GM19328 (cell line): ENCODE measurements at regions not wholly inside any gene's neighbourhood (a gene's known extent, or its start where the extent isn't known, plus 50 kb on each side); places are given as distances from the start of the nearest gene placed in this dataset.

Experiments used
- ATAC-seq: cut with Tn5 transposase; IDR thresholded peaks from one replicate; pipeline ENCODE4 v1.9.1; 2021; ENCODE audit warnings: mild to moderate bottlenecking, moderate library complexity; ENCODE audit not compliant: unreplicated experiment

DNA sequence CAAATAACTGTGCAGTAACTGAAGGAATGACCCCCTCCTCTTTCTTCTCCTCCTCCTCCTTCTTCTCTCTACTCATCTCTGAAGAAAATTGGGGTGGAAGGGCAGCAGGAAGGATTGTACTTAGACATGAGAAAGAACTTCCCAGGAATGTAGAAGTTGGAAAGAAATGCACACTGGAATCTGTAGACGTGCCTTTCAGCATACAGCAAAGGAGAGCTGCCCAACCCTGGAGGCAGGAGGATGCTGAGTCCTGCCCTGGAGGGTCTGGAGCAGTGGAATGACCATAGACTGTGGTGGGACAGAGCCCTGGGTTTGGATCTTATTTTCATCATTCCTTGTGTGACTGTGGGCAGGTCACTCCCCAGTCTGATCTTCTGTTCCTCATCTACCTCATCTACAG lies 80.1 kb downstream of the PJA1 start:
- ATAC-seq = no peak

DNA sequence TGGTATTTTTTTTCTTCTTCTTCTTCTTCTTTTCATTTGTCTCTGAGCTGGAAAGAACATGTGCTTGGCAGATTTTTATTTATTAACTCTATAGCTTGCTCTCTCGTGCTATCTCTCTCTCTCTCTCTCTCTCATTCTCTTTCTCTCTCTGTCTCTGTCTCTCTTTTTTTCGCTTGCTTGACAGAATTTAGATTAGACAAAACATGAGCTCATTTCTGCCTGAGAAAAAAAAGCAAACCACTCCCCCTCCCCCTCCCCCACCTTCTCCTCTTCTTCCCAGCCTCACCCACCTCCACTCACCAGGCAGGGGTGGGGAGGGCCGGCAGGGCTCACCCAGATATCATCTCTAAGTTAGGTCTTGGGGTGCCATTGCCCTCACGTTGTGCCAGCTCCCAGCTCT lies 81.5 kb downstream of the PJA1 start:
- ATAC-seq = no peak

DNA sequence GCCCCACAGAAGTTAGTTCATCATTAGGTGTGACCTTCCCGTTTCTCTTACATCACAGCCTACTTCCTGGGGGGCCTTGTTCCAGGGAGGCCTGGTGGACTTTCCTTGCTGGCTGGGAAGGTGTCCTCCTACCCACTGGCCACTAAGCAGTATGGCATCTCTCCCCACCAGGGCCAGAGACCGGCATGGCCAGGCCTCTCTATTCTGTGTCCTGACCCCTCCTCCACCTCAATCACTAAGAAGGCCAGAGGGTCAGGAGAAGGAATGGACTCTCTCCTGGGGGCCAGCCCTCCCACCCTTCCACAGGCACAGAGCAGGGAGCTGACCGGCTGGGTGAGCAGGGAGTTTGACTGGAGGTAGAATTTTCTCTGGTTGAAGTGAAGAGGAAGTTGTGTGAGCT lies 81.9 kb downstream of the PJA1 start:
- no peak for ATAC-seq

DNA sequence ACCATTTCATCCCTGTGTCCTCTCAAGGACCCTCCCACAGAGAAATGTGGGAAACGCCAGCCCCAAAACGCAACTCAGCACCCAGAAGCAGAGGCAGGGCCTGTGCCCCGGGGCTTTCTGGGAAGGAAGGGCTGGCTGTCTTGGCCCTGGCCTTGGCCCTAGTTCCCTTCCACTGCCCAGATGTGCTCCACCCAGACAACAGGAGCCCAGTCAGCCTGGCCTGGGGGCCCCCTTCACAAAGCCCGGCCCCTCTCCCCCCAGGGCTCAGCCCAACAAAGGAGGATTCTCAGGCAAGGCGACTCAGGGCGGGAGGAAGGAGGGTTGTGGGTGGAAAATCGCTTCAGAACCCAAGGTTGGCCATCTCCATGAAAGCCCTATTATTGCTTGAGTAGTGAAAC lies 82.5 kb downstream of the PJA1 start:
- ATAC-seq = no peak

DNA sequence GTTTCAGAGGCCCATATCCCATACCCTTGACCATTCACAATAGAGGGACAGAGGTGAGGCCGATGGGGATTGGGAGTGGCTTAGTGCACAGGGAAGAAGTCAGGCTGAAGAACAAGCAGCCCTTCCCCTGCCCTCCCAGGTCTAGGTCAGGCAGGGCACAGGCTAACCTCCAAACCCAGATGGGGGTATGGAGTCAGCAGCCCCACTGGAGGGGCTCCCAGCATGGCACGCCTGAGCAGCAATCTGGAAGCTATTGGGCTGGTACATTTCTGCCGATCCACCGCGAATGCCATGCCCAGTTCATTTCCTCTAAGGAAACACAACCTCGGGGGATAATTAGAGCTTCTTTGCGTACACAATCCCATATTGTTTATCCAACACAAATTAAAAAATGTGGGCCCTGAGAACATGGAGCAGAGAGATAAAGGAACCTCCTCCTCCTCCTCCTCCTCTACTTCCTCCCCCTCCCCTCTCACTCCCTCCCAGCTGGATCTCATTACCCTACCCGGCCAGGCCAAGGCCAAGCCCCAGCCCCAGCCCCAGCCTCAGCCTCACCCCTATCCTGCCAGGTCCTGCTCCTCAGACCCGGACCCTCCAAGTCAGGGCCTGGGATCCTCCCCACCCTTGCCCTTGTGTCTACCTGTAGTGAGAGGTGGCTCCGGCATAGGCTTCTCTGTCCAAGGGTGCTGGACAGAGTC lies 83.0 kb downstream of the PJA1 start:
- ATAC-seq = no peak

DNA sequence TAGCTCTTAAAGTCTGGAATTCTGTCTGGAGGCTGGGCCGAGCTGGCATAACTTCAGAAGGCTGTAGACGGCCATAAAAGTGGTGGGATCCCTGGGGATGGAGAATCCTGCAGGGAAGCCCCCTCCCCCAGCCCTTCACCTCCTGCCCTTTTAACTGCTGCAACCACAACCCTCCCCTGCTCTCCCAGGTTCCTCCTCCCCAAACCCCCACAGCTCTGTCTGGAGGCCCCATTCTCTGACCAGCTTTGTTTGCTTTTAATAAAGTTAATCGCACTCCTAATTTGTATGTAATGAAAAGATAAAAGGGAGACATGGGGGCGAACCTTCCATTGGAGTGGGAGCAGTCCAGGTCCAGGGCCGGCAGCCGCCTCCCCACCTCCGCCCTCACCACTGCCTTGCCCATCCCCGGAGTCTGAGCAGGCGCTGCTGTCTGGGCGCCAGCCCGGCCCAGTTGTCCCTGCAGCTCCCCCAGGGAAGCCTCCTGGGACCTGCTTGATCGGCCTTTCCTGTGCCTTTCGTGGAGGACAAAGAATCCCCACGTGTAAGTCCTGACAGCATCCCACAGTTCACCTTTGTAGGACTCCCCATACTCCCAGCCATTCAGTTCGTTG lies 84.3 kb downstream of the PJA1 start:
- ATAC-seq = no peak

DNA sequence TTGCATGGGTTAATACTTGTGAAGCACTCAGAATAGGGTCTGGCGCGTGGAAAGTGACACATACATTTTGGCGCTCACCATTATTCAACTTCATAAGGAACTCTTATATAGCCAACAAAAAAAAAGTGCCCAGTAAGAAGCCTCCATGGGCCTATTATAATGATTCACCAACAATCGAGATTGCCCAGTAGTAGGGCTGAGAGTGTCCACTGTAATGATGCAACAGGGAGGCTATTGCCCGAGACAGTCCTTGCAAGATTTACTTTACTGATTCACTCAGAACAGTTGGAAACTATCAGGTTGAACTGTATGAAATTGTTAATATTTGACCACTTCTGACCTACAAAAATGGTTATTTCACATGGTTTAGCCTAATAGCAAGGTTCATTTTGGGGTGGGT lies 86.0 kb downstream of the PJA1 start:
- ATAC-seq = no peak

DNA sequence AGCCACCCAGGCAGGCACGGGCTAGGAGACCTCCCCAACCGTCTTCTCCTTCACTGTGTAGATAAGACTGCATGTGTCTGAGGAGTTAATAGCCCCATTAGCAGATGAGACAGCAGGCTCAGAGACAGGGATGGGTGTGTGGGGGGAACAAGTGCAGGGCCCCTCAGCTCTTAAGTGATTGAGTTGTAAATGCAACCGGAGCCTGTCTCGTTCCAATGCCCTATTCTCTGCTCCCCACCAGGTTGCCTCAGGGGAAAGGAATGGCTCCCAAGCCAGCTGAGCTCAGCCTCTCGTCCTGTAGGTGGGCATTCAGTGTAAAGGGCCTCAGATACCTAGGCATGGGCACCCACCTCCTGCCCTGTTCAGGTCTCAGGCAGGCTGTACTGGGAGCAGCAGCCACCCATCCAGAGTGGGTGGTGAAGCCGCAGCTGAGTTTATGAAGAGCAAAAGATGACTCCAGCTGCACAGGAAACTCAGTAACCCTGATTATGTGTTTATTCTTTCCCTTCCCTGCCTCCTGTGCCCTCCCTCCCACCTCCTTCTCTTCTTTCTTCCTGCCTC lies 87.3 kb downstream of the PJA1 start:
- no peak for ATAC-seq

DNA sequence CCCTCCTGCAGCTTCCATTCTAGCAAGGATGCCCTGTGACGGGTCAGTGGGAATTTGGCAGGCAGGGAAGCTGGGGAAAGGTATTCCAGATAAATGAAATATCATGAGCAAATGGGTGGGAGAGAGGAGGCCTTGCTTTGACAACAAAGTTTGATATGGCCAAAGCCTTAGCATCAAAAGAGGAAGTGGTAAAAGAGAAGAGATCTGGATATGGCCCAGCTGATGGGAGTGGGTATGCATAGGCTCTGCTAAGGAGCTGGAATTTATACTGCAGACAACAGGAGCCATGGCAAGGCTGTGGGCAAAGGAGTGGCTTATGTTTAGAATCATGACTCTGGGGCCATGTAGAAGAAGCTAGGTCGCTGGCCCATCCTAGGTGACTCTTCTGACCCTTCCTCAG lies 89.2 kb downstream of the PJA1 start:
- no peak for ATAC-seq

DNA sequence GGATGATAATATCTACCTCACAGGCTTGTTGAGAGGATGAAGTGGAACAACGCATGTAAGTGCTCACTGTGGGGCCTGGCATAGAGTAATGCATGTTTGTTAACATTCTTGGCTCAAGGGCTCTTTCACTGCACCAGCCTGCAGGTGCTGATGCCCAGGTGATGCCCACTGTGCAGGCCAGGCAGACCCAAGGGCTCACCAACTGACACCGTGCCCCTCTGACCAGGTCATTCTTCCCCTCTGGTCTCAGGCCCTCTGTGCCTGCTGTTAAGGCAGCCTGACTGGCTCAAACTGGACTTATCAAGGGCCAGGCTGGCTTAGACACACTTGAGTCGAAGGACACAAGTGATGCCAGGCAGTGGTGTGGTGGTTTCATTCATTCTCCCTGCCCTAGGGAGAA lies 90.5 kb downstream of the PJA1 start:
- no peak for ATAC-seq

DNA sequence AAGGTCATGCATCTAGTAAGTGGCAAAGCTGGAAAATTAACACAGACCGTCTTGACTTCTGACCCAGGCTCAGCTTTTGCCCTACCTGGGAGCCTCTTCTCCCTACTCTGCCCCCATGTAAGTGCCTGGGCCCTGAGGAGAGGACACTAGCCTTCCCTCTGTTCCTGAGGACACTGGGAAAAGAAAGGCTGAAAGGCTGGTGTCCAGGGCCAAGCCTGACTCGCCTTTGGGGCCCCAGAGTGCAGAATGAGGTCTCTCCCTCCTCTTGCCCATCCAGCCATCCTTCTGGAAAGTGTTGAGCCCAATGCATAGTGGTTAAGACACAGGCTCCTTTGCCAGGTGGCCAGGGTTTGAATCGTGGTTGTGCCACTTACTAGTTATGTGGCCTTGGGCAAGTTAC lies 91.5 kb downstream of the PJA1 start:
- no peak for ATAC-seq

DNA sequence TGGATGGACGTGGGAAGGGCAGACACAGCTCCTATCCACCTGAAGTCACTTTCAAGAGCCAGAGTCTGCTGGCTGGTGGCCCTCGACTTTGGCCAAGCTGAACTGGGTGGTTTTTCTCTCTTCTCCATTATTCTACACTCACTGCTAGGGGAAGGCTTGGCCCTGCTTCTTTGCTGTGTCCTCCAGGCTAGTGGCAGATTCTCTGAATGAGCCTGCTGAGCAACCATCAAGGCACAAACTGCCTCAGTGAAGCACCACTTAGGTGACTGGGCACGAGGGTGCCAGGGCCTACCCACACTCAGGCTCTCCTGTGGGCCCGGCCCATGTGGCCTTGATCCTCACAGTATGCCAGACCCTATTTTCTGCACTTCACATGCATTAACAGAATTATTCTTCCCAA lies 92.0 kb downstream of the PJA1 start:
- no peak for ATAC-seq

DNA sequence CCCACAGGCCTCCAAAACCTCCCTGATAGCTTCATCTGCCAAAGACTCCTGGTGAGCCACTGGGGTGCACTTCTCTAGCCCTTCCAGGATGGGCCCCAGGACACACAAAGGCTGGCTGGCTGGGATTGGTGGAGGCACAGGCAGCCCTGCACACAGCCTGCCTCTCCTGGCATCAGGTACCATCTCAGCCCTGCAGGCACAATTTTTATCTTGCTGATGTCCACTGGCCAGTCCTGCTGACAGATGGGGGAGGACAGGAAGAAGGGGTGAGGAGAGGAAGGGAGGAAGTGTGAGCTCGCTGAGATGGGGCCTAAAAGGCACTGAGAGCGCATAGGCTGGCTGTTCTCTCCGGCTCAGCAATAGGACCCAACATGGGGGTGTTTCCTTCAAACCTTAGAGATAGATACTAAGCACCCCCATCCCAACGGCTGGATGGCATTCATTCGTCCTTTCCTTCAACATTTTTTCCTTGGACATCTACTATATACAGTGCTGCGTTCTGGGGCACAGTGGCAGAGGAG lies 92.7 kb downstream of the PJA1 start:
- ATAC-seq = no peak

DNA sequence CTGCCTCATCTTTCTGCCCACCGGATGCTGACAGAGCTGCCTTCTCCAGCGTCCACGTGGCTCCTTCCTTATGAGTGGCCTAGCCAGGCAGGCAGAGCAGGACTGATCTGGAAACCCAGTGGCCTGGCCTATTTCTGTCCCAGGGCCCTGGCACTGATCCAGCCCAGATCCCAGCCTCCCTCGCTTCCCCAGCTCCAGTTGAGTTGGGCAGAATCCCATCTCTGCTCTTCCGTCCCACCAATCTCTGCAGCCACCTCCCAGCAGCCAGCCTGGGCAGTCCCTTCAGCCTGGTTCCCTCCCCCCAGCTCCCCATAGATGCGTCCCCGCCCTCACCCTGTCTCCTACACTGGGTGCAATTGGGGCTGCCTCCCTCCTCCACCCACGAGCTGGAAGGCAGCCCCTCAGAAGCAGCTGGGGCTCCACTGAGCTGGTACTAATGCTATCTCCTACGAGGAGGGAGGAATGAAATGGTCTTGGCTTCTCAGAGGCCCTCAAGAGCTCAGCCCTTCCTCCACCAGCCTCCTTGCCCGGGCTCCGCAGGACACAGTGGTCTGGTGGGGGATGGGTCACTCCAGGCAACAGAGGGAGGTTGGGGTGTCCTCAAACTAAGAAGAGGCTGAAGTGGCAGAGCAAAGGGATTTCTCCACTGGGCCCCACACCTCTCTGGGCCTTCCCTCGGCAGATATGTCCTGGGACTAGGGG lies 94.2 kb downstream of the PJA1 start:
- no peak for ATAC-seq

DNA sequence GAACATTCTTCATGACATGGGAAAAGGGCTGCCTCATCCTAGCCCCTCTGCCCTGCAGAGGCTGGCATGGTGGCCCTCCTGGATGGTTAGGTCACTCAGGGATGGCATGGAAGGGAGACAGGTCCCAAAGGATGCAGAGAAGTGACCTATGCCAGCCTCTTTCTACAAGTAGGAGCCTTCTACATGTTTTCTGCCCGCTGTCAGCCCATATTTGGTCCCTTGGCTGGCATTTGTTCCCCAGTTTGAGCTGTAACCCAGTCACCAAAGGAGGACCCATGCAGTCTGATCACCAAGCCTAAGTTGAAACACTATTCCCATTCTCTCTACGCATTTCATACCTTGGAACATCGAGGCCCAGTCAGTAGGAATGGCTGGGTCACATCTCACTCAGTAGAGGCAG lies 95.4 kb downstream of the PJA1 start:
- no peak for ATAC-seq

DNA sequence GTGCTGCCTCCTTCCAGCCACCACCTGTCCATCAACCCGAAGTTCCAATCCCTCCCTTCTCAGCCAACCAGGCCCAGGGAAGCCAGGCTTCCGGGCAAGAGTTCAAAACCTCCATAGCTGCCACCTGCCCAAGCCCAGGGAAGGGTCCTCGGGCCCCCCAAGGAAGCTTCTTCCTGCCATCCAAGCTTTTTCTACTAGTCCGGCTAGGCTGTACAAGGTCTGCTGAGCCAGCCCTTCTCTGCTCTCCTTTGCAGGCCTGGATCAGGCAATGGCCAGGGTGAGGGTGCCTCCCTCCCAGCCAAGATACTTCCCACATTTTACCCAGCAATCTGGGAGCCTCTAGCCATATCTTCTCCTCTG lies 96.2 kb downstream of the PJA1 start:
- no peak for ATAC-seq

DNA sequence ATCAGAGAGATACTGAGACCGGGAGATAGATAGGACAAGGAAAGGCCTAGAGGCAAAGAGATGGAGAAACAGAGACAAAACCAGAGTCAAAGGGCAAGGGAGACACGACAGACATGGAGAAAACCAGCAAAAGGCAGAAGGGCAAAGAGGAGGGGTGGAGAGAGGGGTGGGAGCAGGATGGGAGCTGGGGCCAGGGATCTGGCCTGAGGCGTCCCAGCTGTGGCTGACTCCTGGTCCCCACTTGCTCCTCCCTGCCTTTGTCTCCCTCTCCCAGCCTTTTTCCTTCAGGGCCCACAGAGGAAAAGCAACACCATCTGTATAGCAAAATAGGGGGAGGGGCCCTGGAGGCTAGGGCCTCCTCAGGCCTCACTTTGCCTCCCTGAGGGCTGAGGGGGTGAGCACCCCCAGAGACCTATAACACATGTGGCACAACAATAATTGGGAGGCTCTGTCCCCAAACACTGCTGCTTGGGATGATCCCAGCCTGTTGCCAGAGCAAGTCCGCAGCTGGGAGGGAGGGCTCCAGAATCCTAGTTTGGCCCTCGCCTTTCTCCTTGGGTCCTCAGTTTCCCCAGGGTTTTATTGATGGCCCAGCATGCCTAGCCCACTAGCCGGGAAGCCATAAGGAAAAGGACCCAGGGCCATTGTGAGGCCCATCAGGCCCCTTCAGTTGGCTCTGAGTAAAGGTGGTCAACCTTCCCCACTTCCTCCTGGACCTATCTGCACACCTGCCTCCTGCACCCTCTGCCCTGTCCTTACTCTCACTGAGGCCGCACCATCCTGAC lies 96.8 kb downstream of the PJA1 start:
- no peak for ATAC-seq

DNA sequence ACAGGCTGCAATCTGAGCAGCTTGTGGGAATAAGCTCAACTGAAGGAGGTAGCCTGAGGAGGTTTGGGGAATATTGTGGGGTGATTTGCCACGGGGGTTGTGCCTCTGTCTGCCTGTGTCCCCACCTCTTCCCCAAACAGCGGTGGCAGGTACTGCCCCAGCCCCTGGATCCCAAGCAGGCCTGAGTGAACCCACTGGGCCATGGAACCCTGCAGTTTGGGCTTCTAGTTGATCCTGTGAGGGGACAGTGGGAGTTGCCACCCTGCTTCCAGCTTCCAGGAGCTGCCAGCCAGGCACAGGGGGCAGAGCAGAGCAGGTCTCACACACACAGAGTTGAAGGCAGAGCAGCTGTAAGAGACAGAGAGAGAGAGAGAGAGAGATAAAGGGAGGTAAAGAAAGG lies 97.4 kb downstream of the PJA1 start:
- no peak for ATAC-seq

DNA sequence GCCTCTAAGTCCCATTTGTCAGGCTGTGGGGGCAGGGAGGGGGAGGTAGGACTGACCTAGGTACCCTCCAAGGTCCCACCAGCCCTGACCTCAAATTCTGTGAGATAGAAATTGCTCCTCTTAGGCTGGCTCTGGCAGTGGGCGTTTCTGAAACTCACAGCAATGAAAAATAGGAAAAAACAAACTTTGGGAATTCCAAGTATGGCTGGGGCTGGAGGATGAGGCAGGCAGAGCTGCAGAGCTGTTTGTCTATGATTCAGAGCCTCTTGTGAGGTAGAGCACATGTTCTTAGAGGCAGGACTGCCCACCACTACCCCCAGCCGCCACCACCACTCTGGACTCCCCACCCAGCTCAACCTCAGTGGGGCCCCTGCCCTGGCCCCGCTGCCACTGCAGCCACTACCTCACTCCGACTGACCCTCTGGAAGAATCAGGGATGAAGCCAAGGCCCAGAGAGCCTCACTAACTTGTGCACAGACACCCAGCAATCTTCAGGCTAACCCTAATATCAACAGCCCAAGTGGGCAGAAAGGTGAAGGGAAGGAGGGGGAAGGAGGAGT lies 98.2 kb downstream of the PJA1 start:
- no peak for ATAC-seq

DNA sequence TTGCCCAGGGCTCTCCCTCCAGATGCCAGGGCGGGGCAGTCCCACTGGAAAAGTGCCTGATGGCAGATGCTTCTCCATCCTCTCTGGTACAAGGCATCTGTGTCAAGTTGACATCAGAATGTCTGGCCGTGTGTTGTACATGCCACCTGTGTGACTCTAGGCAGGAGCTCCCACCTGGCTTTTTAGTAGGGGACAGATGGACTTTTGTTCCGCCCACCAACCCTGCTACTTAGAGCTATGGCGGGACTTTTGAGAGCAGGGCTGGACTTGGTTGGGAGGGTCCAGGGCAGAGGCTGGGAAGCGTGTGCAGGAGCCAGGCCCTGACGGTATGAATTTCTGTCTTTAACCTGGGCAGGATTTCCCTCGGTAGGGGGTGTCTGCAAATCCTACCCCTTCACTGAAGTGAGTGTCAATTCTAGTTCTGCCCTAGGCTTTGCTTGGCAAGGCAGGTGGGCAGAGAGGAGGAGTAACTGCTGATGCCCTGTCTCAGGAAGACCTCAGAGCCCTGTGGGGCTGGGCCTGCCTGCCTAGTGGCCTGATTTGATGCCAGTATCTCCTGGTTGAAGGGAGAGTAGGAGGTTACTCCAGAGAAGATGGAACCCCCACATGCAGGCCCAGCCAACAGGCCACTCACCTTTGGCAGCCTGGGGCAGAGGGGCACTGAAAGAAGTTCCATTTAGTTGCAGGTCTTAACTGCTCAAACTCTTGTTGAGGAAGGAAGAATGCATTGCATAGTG lies 99.1 kb downstream of the PJA1 start:
- ATAC-seq = no peak
